Upper lobe of left lung (tissue), 4 donors: ENCODE measurements at regions not wholly inside any gene's neighbourhood (a gene's known extent, or its start where the extent isn't known, plus 50 kb on each side); places are given as distances from the start of the nearest gene placed in this dataset.

Experiments used
- EP300 ChIP-seq, 4 donors: sonication (generic); formaldehyde crosslinking; IDR thresholded peaks; one replicate each; pipeline ENCODE4 v1.5.1; 2017; ENCODE audit warnings: antibody characterized with exemption in 4 of 4, control low read depth in 2 of 4
- POLR2AphosphoS5 ChIP-seq, 2 donors: sonication (generic); formaldehyde crosslinking; IDR thresholded peaks; one replicate each; pipeline ENCODE4 v1.5.1; 2017; ENCODE audit warnings: antibody characterized with exemption in 2 of 2

DNA sequence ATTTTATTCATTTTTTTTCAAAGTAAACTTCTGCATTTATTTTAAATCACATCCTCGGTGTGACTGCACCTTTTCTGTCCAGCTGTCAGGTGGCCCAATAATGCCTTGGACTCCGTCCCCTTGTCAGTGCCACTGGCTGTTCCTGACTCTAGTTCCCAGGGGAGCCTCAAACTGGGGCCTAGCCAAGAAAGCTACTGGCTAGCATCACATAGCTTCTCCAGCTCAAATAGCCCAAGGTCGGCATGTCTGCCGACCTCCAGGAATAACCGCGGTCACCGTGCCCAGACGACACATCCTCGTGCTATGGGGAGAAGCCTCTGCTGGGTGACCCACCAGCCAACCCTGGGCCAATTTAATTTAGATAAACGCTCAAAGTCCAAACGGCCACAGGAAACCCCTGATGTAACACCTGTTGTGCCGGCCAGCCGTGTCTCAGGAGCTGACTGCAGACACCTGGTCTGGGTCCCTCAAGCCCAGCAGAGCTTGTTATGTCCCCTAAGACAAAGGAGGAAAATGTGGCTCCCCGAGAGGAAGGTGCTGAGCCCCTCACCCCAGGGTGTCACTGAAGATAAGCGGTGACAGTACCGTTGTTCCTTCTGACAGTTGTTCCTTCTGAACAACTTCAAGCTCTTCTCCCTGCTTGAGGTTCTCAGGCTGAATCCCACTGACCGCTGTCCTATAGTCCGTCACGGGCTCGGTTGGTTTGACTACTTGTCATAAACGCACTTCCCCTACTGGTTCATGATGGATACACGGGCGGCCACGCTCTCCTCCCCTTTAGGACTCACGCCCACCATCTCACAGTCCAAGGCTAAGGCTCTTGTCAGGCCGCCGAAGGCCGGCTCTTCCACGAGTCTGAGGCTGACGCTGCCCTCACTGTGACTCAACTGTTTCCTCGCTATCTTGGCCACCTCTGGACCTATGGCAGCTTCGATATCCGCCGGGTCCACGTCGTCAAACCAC lies 126.2 kb downstream of the KLF13 start:
- TF ChIP-seq POLR2AphosphoS5 (IDR thresholded peaks at IDR 0.05) (no peak), EP300 (IDR thresholded peaks at IDR 0.05) (no peak)
